GM18867 (cell line): ENCODE measurements at regions not wholly inside any gene's neighbourhood (a gene's known extent, or its start where the extent isn't known, plus 50 kb on each side); places are given as distances from the start of the nearest gene placed in this dataset.
"Not testable (repeated sequence)": the region's sequence is repeated elsewhere in the genome, so short reads cannot be mapped to it uniquely, and the experiment has no call there.

Experiments
- ATAC-seq: cut with Tn5 transposase; IDR thresholded peaks from one replicate; pipeline ENCODE4 v1.9.1; 2021; ENCODE audit warnings: mild to moderate bottlenecking, moderate library complexity; ENCODE audit not compliant: unreplicated experiment

- no peak for ATAC-seq
Observed at GRCh38 chr1:8230292-8230621, 87.7 kb upstream of the SLC45A1 start.

GRCh38 chr1:8228253-8228652, 89.7 kb upstream of the SLC45A1 start:
- ATAC-seq, result no peak

DNA sequence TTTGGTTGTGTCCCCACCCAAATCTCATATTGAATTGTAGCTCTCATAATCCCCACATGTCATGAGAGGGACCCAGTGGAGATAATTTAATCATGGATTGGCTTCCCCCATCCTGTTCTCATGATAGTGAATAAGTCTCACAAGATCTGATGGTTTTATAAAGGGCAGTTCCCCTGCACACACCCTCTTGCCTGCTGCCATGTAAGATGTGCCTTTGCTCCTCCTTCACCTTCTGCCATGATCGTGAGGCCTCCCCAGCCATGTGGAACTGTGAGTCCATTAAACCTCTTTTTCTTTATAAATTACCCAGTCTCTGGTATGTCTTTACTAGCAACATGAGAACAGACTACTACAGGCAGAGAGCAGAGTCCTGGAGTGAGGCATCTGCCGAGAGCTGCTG, 90.2 kb upstream of the SLC45A1 start:
- ATAC-seq, result not testable (repeated sequence)

DNA sequence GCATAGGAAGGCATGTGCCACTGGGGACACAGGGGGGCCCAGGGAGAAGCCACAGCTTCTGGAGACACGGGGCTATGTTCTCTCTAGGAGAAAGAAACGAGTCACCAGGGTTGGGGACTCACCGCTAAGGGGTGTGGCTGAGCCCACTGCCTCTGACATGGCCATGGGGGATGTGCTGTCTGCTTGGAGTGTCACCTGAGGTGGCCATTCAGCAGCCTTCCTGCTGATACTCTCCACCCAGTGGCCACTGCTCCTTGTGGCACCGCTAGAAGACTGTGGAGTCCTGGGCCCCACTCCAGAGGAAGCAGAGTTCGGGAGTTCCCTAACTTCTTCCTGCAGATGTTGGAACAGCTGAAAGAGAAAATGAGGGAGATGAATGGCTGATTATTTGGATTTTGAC, 91.2 kb upstream of the SLC45A1 start:
- no peak for ATAC-seq

DNA sequence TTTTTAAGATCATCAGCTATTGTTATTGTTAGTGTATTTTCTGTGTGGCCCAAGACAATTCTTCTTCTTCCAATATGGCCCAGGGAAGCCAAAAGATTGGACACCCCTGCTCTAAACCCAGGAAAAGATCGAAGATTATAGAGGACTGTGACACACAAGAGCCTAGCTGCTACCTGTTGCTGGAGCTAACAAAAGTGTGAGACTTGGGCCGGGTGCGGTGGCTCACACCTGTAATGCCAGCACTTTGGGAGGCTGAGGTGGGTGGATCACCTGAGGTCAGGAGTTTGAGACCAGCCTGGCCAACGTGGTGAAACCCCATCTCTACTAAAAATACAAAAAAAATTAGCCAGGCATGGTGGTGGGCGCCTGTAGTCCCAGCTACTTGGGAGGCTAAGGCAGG, 91.9 kb upstream of the SLC45A1 start:
- ATAC-seq, result not testable (repeated sequence)

DNA sequence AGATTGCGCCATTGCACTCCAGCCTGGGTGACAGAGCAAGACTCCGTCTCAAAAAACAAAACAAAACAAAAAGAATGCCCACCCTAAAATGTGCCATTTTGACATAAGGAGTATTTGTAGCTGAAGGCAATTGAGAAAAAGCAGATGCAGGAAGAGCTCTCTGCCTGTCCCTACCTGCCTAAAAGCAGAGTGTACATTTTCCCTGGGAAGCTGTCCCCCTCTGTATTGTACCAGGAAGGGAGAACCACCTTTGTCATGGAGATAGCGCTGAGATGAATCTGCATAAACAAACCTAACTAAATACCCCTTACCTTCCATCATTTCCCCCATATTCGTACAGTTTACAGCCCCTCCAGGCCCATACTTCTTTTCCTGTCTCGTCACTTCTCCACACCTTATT, 94.4 kb upstream of the SLC45A1 start:
- ATAC-seq, result no peak

GRCh38 chr1:8222789-8223188, 95.1 kb upstream of the SLC45A1 start:
- no peak for ATAC-seq

DNA sequence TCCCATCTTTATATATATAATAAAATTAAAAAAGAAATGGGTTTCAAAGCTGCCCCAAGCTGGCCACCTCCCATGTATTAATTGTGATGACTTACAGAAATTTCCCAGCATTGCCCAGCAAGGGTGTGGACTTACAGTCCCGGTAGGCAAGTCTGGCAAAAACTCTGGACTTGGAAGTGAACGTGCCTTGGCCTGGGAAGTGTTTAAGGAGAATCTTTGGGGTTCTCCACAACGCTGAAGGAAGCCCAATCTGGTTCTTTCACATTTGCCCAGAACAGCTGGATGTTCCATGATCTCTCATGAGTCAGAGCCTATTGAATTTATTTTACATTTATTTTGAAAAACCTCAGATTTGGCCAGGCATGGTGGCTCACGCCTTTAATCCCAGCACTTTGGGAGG, 98.4 kb upstream of the SLC45A1 start:
- ATAC-seq, result no peak

DNA sequence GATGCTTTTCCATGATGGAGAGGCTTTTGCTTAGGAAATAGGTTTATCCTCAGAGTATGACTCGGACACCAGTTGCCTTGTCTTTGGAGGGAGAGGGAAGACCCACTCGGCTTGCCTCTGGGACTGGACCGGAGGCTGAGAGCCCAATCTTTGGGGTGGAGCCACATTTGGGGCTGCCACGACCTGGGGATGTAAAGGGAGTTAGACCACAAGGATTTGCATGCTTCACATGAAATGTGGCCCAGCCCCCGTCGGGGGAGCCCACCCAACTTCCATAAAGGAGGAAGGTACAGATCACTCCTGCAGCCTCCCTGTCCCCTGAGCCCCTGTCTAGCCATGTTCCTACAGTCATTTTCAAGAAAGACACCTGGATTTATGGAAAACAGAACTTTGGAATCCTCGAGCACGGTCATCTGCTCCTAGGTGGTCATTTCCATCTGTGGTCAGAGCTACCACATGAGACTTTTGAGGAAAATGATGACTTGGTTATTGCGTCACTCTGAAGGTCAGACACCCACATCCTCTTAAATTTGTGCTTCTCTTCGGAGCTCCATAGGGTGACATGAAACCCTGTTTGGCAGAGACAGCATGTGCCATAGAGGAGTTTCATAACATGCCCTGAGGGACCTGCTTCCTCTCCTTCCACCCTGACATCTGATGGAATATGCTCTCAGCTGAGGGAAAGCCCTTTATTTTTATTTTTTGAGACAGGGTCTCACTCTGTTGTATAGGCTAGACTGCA, 99.4 kb upstream of the SLC45A1 start:
- ATAC-seq, result no peak

DNA sequence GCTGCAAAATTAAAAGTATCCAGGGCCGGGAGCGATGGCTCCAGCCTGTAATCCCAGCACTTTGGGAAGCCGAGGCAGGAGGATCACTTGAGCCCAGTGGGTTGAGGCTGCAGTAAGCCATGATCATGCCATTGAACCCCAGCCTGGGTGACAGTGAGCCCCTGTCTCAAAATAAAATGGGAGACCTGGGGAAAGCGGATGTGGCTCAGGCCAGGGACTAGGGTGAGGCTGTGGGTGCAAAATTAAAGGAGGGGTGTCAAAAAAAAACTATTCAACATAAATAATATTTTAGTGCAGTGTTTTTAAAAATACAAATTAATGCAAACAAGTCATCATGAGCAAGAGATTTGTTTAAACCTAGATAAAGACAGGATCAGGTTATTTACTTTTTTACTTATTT, 100.1 kb upstream of the SLC45A1 start:
- no peak for ATAC-seq

DNA sequence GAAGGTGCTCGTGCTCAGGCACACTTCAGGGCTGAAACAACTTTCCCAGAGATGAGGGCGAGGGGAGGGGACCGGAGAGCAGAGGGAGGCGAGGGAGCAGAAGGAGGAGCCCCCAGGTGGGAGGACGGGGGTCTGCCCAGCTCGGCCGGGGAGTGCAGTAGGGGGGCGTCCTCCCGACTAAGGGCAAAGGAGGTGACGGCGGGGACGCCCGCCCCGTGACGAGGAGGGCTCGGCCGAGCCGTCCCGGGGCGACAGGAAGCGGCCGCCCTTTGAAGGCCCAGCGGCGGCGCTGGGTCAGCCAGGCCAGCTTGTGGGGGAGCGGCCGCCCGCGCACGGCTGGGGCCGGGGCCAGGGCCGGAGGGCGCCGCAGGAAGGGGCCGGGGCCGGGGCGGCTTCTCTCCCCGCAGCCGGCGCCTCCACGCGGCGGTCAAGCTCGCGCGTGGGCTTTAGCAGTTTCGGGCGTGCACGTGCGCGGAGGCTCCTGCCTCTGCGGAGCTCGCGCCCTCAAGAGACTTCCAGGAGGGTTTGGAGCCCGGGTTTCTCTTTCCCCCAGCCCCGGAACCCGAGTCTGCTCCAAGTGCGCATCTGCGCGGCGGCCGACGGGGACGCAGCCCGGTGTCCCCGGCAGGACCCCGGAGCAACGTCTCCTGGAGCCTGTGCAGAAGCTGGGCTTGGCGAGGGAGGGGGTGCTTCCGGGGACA, 100.8 kb upstream of the SLC45A1 start:
- ATAC-seq, result no peak

GRCh38 chr1:8216005-8216404, 101.9 kb upstream of the SLC45A1 start:
- no peak for ATAC-seq

- no peak for ATAC-seq
Observed at GRCh38 chr1:8214501-8215173, 103.3 kb upstream of the SLC45A1 start.

GRCh38 chr1:8213676-8214075, 104.2 kb upstream of the SLC45A1 start:
- no peak for ATAC-seq

- no peak for ATAC-seq
Observed at GRCh38 chr1:8213136-8213535, 104.8 kb upstream of the SLC45A1 start.

- no peak for ATAC-seq
Observed at GRCh38 chr1:8212580-8213031, 105.3 kb upstream of the SLC45A1 start.

DNA sequence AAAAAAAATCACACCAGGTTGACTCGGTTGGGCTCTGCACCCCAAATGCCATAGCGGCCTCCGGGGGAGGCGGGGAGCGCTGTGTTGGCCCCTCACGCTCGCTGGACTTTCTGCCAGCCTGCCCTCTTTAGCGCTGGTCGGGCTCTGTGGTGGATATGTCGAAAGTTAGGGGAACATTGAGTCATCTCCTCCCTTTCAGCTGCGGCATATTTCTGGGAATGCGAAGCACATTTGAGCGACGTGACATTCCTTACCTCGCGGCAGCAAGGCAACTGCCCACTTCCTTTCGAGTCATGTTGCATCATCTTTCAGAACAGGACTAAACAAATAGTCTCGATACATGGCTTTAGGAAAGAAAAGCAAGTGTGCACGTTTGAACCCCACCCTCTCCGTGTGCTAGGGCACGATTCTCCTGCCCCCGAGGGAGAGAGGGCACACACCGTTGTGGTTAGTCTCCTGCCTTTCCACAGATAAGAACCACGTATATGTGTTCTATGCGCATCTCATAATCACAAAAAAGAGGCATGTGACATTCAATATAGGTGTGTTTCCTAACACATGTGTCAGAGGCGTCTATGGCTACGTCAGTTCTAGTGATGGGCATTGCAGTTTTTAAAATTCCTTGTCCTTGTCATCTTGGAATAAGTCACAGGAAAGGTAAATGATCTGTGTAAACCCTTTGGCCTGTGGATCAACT, 105.9 kb upstream of the SLC45A1 start:
- no peak for ATAC-seq

- ATAC-seq, result no peak
Observed at GRCh38 chr1:8211251-8211882, 106.5 kb upstream of the SLC45A1 start.

- ATAC-seq, result no peak
Observed at GRCh38 chr1:8207202-8207601, 110.7 kb upstream of the SLC45A1 start.

GRCh38 chr1:8206391-8206790, 111.5 kb upstream of the SLC45A1 start:
- no peak for ATAC-seq

- ATAC-seq, result no peak
Observed at GRCh38 chr1:8205771-8206170, 112.1 kb upstream of the SLC45A1 start.
